Peyer's patch (tissue), 4 donors: ENCODE measurements at regions not wholly inside any gene's neighbourhood (a gene's known extent, or its start where the extent isn't known, plus 50 kb on each side); places are given as distances from the start of the nearest gene placed in this dataset.

Source experiments
- CTCF ChIP-seq, 6 experiments: fragments of 450-650 bp in 4 of 6; fragments of 200-600 bp in 2 of 6; sonication (generic) in 1 of 6; IDR thresholded peaks; one replicate each; pipeline ENCODE4 v1.5.1; 2017 to 2019; ENCODE audit warnings: antibody characterized with exemption in 6 of 6, mild to moderate bottlenecking in 3 of 6, moderate library complexity in 1 of 6
- POLR2A ChIP-seq, 2 donors: fragments of 450-650 bp; IDR thresholded peaks; one replicate each; pipeline ENCODE4 v1.5.1; 2017; ENCODE audit warnings: antibody characterized with exemption in 2 of 2, mild to moderate bottlenecking in 2 of 2, moderate library complexity in 2 of 2

GRCh38 chr5:115402092-115402491, 105.6 kb upstream of the CCDC112 start:
- no peak for TF ChIP-seq CTCF (IDR thresholded peaks at IDR 0.05)
- TF ChIP-seq POLR2A (IDR thresholded peaks at IDR 0.05), result no peak
